Upper lobe of left lung (tissue), 4 donors: ENCODE measurements at regions not wholly inside any gene's neighbourhood (a gene's known extent, or its start where the extent isn't known, plus 50 kb on each side); places are given as distances from the start of the nearest gene placed in this dataset.

Experiments used
- EP300 ChIP-seq, 4 donors: sonication (generic); formaldehyde crosslinking; IDR thresholded peaks; one replicate each; pipeline ENCODE4 v1.5.1; 2017; ENCODE audit warnings: antibody characterized with exemption in 4 of 4, control low read depth in 2 of 4
- POLR2A ChIP-seq, 4 donors: fragments of 450-650 bp; IDR thresholded peaks; one replicate each; pipeline ENCODE4 v1.5.1; 2016 to 2017; ENCODE audit warnings: antibody characterized with exemption in 4 of 4, mild to moderate bottlenecking in 2 of 4
- POLR2AphosphoS5 ChIP-seq, 2 donors: sonication (generic); formaldehyde crosslinking; IDR thresholded peaks; one replicate each; pipeline ENCODE4 v1.5.1; 2017; ENCODE audit warnings: antibody characterized with exemption in 2 of 2
- TF ChIP-seq, protein P1 (sequence below), 6 experiments: fragments of 450-650 bp in 4 of 6; fragments of 200-600 bp in 2 of 6; sonication (generic) in 2 of 6; IDR thresholded peaks; one replicate each; pipeline ENCODE4 v1.5.1; 2016 to 2019; ENCODE audit warnings: antibody characterized with exemption in 6 of 6

DNA sequence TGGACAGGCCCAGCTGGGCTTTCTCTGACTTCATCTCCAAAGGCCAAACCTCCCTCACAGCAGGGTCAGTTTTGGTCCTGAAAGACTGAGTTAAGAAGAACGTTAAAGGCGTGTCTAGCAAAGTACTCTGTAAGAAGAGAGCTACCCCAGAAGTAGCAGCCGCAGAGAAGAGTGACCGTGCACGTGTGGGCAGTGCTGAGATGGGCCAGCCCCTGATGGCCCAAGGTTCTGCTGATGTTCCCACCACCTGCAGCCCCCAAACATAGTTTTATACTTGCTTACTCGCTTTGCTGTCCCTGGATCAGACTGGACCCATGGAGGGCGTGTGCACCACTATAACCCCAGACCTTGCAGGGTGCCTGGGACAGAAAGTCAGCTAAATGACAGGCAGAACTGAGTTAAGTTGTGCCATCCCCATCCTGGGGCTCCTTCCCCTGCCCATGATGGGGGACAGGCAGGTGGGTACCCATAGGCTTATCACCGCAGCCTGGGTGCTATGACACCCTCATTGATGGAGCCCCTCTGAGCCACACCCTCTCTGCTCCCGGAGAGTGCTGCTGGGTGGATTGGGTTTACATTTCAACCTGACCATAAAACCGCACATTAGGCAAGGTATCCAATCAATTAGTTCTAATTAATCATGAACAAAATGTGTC is 367.3 kb upstream of the HS6ST1 start:
- TF ChIP-seq EP300 (IDR thresholded peaks at IDR 0.05) (no peak), POLR2A (IDR thresholded peaks at IDR 0.05) (no peak), POLR2AphosphoS5 (IDR thresholded peaks at IDR 0.05) (no peak)
- TF ChIP-seq, protein P1, sequence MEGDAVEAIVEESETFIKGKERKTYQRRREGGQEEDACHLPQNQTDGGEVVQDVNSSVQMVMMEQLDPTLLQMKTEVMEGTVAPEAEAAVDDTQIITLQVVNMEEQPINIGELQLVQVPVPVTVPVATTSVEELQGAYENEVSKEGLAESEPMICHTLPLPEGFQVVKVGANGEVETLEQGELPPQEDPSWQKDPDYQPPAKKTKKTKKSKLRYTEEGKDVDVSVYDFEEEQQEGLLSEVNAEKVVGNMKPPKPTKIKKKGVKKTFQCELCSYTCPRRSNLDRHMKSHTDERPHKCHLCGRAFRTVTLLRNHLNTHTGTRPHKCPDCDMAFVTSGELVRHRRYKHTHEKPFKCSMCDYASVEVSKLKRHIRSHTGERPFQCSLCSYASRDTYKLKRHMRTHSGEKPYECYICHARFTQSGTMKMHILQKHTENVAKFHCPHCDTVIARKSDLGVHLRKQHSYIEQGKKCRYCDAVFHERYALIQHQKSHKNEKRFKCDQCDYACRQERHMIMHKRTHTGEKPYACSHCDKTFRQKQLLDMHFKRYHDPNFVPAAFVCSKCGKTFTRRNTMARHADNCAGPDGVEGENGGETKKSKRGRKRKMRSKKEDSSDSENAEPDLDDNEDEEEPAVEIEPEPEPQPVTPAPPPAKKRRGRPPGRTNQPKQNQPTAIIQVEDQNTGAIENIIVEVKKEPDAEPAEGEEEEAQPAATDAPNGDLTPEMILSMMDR (IDR thresholded peaks at IDR 0.05), result no peak
